ENCODE measurements at regions not wholly inside any gene's neighbourhood (a gene's known extent, or its start where the extent isn't known, plus 50 kb on each side); places are given as distances from the start of the nearest gene placed in this dataset.

- WGBS (ENCODE audit: insufficient coverage), result no CpG with 5 or more reads among the region's 5 CpGs
- Histone ChIP-seq H3K9me3 (replicated peaks; ENCODE audit: control insufficient read depth, low read depth, low read length) (no peaks in the 10 kb centered on the region), H3K27me3 (ENCODE audit: control insufficient read depth, insufficient read depth, low read length) (no peaks in the 10 kb centered on the region), H3K4me3 (ENCODE audit: low read length) (no peak overlapping the region), H3K4me1 (ENCODE audit: control insufficient read depth, insufficient read depth, low read length) (no peaks in the 10 kb centered on the region), H3K36me3 (ENCODE audit: control insufficient read depth, insufficient read depth, low read length) (no peaks in the 10 kb centered on the region), H3K27ac (ENCODE audit: low read length) (no peak overlapping the region)
- DNase-seq, result no peak
Measured at GRCh38 chr5:107204413-107204812, 466.3 kb downstream of the EFNA5 start.

GRCh38 chr5:107203243-107203642 lies 467.5 kb downstream of the EFNA5 start:
- WGBS (ENCODE audit: insufficient coverage), result no CpG with 5 or more reads among the region's 4 CpGs

GRCh38 chr5:107199756-107200155 lies 471.0 kb downstream of the EFNA5 start:
- Histone ChIP-seq H3K36me3 (ENCODE audit: control insufficient read depth, insufficient read depth, low read length) (no peaks in the 10 kb centered on the region), H3K27me3 (ENCODE audit: control insufficient read depth, insufficient read depth, low read length) (no peaks in the 10 kb centered on the region), H3K4me1 (ENCODE audit: control insufficient read depth, insufficient read depth, low read length) (no peaks in the 10 kb centered on the region), H3K4me3 (ENCODE audit: low read length) (no peak overlapping the region), H3K9me3 (replicated peaks; ENCODE audit: control insufficient read depth, low read depth, low read length) (no peaks in the 10 kb centered on the region), H3K27ac (ENCODE audit: low read length) (no peak overlapping the region)
- 60% methylated on average over 1 of the region's 4 CpGs for WGBS (ENCODE audit: insufficient coverage)
- no peak for DNase-seq

More at GRCh38 chr5:107203243-107203642, 467.5 kb downstream of the EFNA5 start:
- Histone ChIP-seq H3K27me3 (ENCODE audit: control insufficient read depth, insufficient read depth, low read length) (no peaks in the 10 kb centered on the region), H3K9me3 (replicated peaks; ENCODE audit: control insufficient read depth, low read depth, low read length) (no peaks in the 10 kb centered on the region), H3K4me1 (ENCODE audit: control insufficient read depth, insufficient read depth, low read length) (no peaks in the 10 kb centered on the region), H3K4me3 (ENCODE audit: low read length) (no peak overlapping the region), H3K36me3 (ENCODE audit: control insufficient read depth, insufficient read depth, low read length) (no peaks in the 10 kb centered on the region), H3K27ac (ENCODE audit: low read length) (no peak overlapping the region)
- peak; percentile 62 for DNase-seq

GRCh38 chr5:107196500-107197059 lies 474.2 kb downstream of the EFNA5 start:
- no peak for DNase-seq

GRCh38 chr5:107195890-107196395 lies 474.8 kb downstream of the EFNA5 start:
- no peaks in the 10 kb centered on the region for H3K4me1 ChIP-seq (ENCODE audit: control insufficient read depth, insufficient read depth, low read length)
- 91% methylated on average over 3 of the region's 6 CpGs for WGBS (ENCODE audit: insufficient coverage)
- H3K27ac ChIP-seq (ENCODE audit: low read length), result no peak overlapping the region
- no peaks in the 10 kb centered on the region for H3K9me3 ChIP-seq (replicated peaks; ENCODE audit: control insufficient read depth, low read depth, low read length)
- DNase-seq, result no peak
- H3K27me3 ChIP-seq (ENCODE audit: control insufficient read depth, insufficient read depth, low read length), result no peaks in the 10 kb centered on the region
- no peaks in the 10 kb centered on the region for H3K36me3 ChIP-seq (ENCODE audit: control insufficient read depth, insufficient read depth, low read length)
- H3K4me3 ChIP-seq (ENCODE audit: low read length), result no peak overlapping the region

More at GRCh38 chr5:107196500-107197059, 474.2 kb downstream of the EFNA5 start:
- Histone ChIP-seq H3K27ac (ENCODE audit: low read length) (no peak overlapping the region), H3K4me3 (ENCODE audit: low read length) (no peak overlapping the region), H3K36me3 (ENCODE audit: control insufficient read depth, insufficient read depth, low read length) (no peaks in the 10 kb centered on the region), H3K9me3 (replicated peaks; ENCODE audit: control insufficient read depth, low read depth, low read length) (no peaks in the 10 kb centered on the region), H3K4me1 (ENCODE audit: control insufficient read depth, insufficient read depth, low read length) (no peaks in the 10 kb centered on the region), H3K27me3 (ENCODE audit: control insufficient read depth, insufficient read depth, low read length) (no peaks in the 10 kb centered on the region)
- 60% methylated on average over 1 of the region's 4 CpGs for WGBS (ENCODE audit: insufficient coverage)

GRCh38 chr5:107184871-107185270 lies 485.9 kb downstream of the EFNA5 start:
- Histone ChIP-seq H3K4me3 (ENCODE audit: low read length) (no peak overlapping the region), H3K9me3 (replicated peaks; ENCODE audit: control insufficient read depth, low read depth, low read length) (no peaks in the 10 kb centered on the region), H3K36me3 (ENCODE audit: control insufficient read depth, insufficient read depth, low read length) (no peaks in the 10 kb centered on the region), H3K27me3 (ENCODE audit: control insufficient read depth, insufficient read depth, low read length) (no peaks in the 10 kb centered on the region), H3K27ac (ENCODE audit: low read length) (no peak overlapping the region), H3K4me1 (ENCODE audit: control insufficient read depth, insufficient read depth, low read length) (no peaks in the 10 kb centered on the region)
- DNase-seq, result peak; percentile 24
- WGBS (ENCODE audit: insufficient coverage), result no CpG with 5 or more reads among the region's 1 CpG

GRCh38 chr5:107184066-107184465 lies 486.7 kb downstream of the EFNA5 start:
- H3K27me3 ChIP-seq (ENCODE audit: control insufficient read depth, insufficient read depth, low read length), result no peaks in the 10 kb centered on the region
- H3K36me3 ChIP-seq (ENCODE audit: control insufficient read depth, insufficient read depth, low read length), result no peaks in the 10 kb centered on the region
- no peaks in the 10 kb centered on the region for H3K9me3 ChIP-seq (replicated peaks; ENCODE audit: control insufficient read depth, low read depth, low read length)
- no CpG with 5 or more reads among the region's 2 CpGs for WGBS (ENCODE audit: insufficient coverage)
- no peaks in the 10 kb centered on the region for H3K4me1 ChIP-seq (ENCODE audit: control insufficient read depth, insufficient read depth, low read length)
- no peak overlapping the region for H3K27ac ChIP-seq (ENCODE audit: low read length)
- no peak for DNase-seq
- H3K4me3 ChIP-seq (ENCODE audit: low read length), result no peak overlapping the region

GRCh38 chr5:107170620-107171019 lies 500.1 kb downstream of the EFNA5 start:
- DNase-seq, result no peak
- Histone ChIP-seq H3K4me3 (ENCODE audit: low read length) (no peak overlapping the region), H3K27ac (ENCODE audit: low read length) (no peak overlapping the region), H3K4me1 (ENCODE audit: control insufficient read depth, insufficient read depth, low read length) (no peaks in the 10 kb centered on the region), H3K36me3 (ENCODE audit: control insufficient read depth, insufficient read depth, low read length) (no peaks in the 10 kb centered on the region), H3K27me3 (ENCODE audit: control insufficient read depth, insufficient read depth, low read length) (no peaks in the 10 kb centered on the region), H3K9me3 (replicated peaks; ENCODE audit: control insufficient read depth, low read depth, low read length) (no peaks in the 10 kb centered on the region)
- no CpG with 5 or more reads among the region's 3 CpGs for WGBS (ENCODE audit: insufficient coverage)

GRCh38 chr5:107169867-107170266 lies 500.9 kb downstream of the EFNA5 start:
- no peak for DNase-seq
- 67% methylated on average over 1 of the region's 3 CpGs for WGBS (ENCODE audit: insufficient coverage)

GRCh38 chr5:107168848-107169752 lies 501.6 kb downstream of the EFNA5 start:
- no peak for DNase-seq
- Histone ChIP-seq H3K27me3 (ENCODE audit: control insufficient read depth, insufficient read depth, low read length) (no peaks in the 10 kb centered on the region), H3K9me3 (replicated peaks; ENCODE audit: control insufficient read depth, low read depth, low read length) (no peaks in the 10 kb centered on the region), H3K36me3 (ENCODE audit: control insufficient read depth, insufficient read depth, low read length) (no peaks in the 10 kb centered on the region), H3K4me1 (ENCODE audit: control insufficient read depth, insufficient read depth, low read length) (no peaks in the 10 kb centered on the region), H3K4me3 (ENCODE audit: low read length) (no peak overlapping the region), H3K27ac (ENCODE audit: low read length) (no peak overlapping the region)
- 87% methylated on average over 6 of the region's 8 CpGs for WGBS (ENCODE audit: insufficient coverage)

More at GRCh38 chr5:107169867-107170266, 500.9 kb downstream of the EFNA5 start:
- no peaks in the 10 kb centered on the region for H3K9me3 ChIP-seq (replicated peaks; ENCODE audit: control insufficient read depth, low read depth, low read length)
- no peaks in the 10 kb centered on the region for H3K36me3 ChIP-seq (ENCODE audit: control insufficient read depth, insufficient read depth, low read length)
- no peak overlapping the region for H3K27ac ChIP-seq (ENCODE audit: low read length)
- H3K27me3 ChIP-seq (ENCODE audit: control insufficient read depth, insufficient read depth, low read length), result no peaks in the 10 kb centered on the region
- no peaks in the 10 kb centered on the region for H3K4me1 ChIP-seq (ENCODE audit: control insufficient read depth, insufficient read depth, low read length)
- no peak overlapping the region for H3K4me3 ChIP-seq (ENCODE audit: low read length)

Measured in muscle of leg (tissue), 3 donors.